Neural cell (in vitro differentiated cells): ENCODE measurements at regions not wholly inside any gene's neighbourhood (a gene's known extent, or its start where the extent isn't known, plus 50 kb on each side); places are given as distances from the start of the nearest gene placed in this dataset.

Experiments
- H2AFZ ChIP-seq: fragments of 200-600, 300-800 bp; sonication (generic), shearing (Covaris generic); 2 replicates; pipeline ENCODE4 v1.6.0; 2014; ENCODE audit warnings: low read depth, mild to moderate bottlenecking, antibody characterized with exemption, low read length, moderate library complexity
- H3F3A ChIP-seq: fragments of 200-600 bp; shearing (Covaris generic); 2 replicates; pipeline ENCODE4 v1.6.1; 2016; ENCODE audit warnings: mild to moderate bottlenecking, moderate library complexity, mixed read lengths, antibody characterized with exemption, low read length; ENCODE audit not compliant: insufficient read depth, poor library complexity, severe bottlenecking
- H3K27ac ChIP-seq: fragments of 200-600, 300-800 bp; sonication (generic), shearing (Covaris generic); 2 replicates; pipeline ENCODE4 v1.5.1; 2014; ENCODE audit warnings: mild to moderate bottlenecking, low read length, moderate library complexity
- H3K27me3 ChIP-seq: fragments of 300-800, 200-600 bp; sonication (generic), shearing (Covaris generic); 2 replicates; pipeline ENCODE4 v1.6.0; 2014; ENCODE audit warnings: mild to moderate bottlenecking, low read depth, low read length, moderate library complexity; ENCODE audit not compliant: insufficient read depth
- H3K36me3 ChIP-seq: fragments of 300-800, 200-600 bp; sonication (generic), shearing (Covaris generic); 2 replicates; pipeline ENCODE4 v1.5.1; 2014; ENCODE audit warnings: mild to moderate bottlenecking, antibody characterized with exemption, low read length, moderate library complexity; ENCODE audit not compliant: insufficient read depth
- H3K4me2 ChIP-seq: fragments of 300-800, 200-600 bp; sonication (generic), shearing (Covaris generic); 2 replicates; pipeline ENCODE4 v1.6.0; 2014; ENCODE audit warnings: mild to moderate bottlenecking, low read length
- H3K4me3 ChIP-seq: fragments of 300-800, 200-600 bp; sonication (generic), shearing (Covaris generic); 2 replicates; pipeline ENCODE4 v1.5.1; 2014; ENCODE audit warnings: mild to moderate bottlenecking, low read length, moderate library complexity
- H3K79me2 ChIP-seq: fragments of 200-600 bp; shearing (Covaris generic); replicated peaks from 2 replicates; pipeline ENCODE4 v1.6.0; 2014; ENCODE audit warnings: mild to moderate bottlenecking, low read length, moderate library complexity; ENCODE audit not compliant: insufficient read depth
- H3K9ac ChIP-seq: fragments of 300-800, 200-600 bp; sonication (generic), shearing (Covaris generic); 2 replicates; pipeline ENCODE4 v1.6.1; 2016; ENCODE audit warnings: mild to moderate bottlenecking, low read length, mixed read lengths
- H3K9me2 ChIP-seq: fragments of 200-600 bp; shearing (Covaris generic); 2 replicates; pipeline ENCODE4 v1.6.1; 2016; ENCODE audit warnings: mild to moderate bottlenecking, low read length, mixed read lengths; ENCODE audit not compliant: insufficient read depth
- H3K9me3 ChIP-seq: fragments of 200-600, 300-800 bp; sonication (generic), shearing (Covaris generic); 2 replicates; pipeline ENCODE4 v1.6.1; 2016; ENCODE audit warnings: mild to moderate bottlenecking, mixed run types, low read length, moderate library complexity, mixed read lengths
- H4K20me1 ChIP-seq: fragments of 200-600 bp; shearing (Covaris generic); 2 replicates; pipeline ENCODE4 v1.6.1; 2016; ENCODE audit warnings: mild to moderate bottlenecking, mixed run types; ENCODE audit not compliant: insufficient read depth
- EP300 ChIP-seq: fragments of 450-650 bp; conservative IDR thresholded peaks from 2 replicates; pipeline ENCODE4 v1.6.1; 2014; ENCODE audit warnings: antibody characterized with exemption, mild to moderate bottlenecking, moderate library complexity; ENCODE audit not compliant: poor library complexity, severe bottlenecking
- EZH2 ChIP-seq: fragments of 200-600, 300-800 bp; shearing (Covaris generic), sonication (generic); IDR thresholded peaks from 2 replicates; pipeline ENCODE4 v1.6.1; 2014; ENCODE audit warnings: antibody characterized with exemption, low read length, borderline replicate concordance, mild to moderate bottlenecking; ENCODE audit not compliant: insufficient read depth, poor library complexity, severe bottlenecking
- MXI1 ChIP-seq: fragments of 450-650 bp; conservative IDR thresholded peaks from 2 replicates; pipeline ENCODE4 v1.6.1; 2014; ENCODE audit warnings: antibody characterized with exemption, mild to moderate bottlenecking; ENCODE audit not compliant: poor library complexity, severe bottlenecking
- POLR2AphosphoS5 ChIP-seq: IDR thresholded peaks from 2 replicates; pipeline ENCODE4 v1.6.1; 2012
- RAD21 ChIP-seq: fragments of 450-650 bp; conservative IDR thresholded peaks from 2 replicates; pipeline ENCODE4 v1.6.1; 2014; ENCODE audit warnings: antibody characterized with exemption, mild to moderate bottlenecking, moderate library complexity
- SMC3 ChIP-seq: fragments of 450-650 bp; conservative IDR thresholded peaks from 2 replicates; pipeline ENCODE4 v1.6.1; 2014; ENCODE audit warnings: antibody characterized with exemption, mild to moderate bottlenecking, moderate library complexity; ENCODE audit not compliant: poor library complexity
- TAF1 ChIP-seq: IDR thresholded peaks from 2 replicates; pipeline ENCODE4 v1.6.1; 2012; ENCODE audit warnings: low read depth
- TF ChIP-seq, protein P1 (sequence below): fragments of 450-650 bp; IDR thresholded peaks from 2 replicates; pipeline ENCODE4 v1.5.1; 2014; ENCODE audit warnings: antibody characterized with exemption, mild to moderate bottlenecking, moderate library complexity; ENCODE audit not compliant: poor library complexity, severe bottlenecking
- TF ChIP-seq, protein P2 (sequence below): IDR thresholded peaks from 2 replicates; pipeline ENCODE4 v1.6.1; 2012; ENCODE audit warnings: borderline replicate concordance

- TF ChIP-seq, protein P1, sequence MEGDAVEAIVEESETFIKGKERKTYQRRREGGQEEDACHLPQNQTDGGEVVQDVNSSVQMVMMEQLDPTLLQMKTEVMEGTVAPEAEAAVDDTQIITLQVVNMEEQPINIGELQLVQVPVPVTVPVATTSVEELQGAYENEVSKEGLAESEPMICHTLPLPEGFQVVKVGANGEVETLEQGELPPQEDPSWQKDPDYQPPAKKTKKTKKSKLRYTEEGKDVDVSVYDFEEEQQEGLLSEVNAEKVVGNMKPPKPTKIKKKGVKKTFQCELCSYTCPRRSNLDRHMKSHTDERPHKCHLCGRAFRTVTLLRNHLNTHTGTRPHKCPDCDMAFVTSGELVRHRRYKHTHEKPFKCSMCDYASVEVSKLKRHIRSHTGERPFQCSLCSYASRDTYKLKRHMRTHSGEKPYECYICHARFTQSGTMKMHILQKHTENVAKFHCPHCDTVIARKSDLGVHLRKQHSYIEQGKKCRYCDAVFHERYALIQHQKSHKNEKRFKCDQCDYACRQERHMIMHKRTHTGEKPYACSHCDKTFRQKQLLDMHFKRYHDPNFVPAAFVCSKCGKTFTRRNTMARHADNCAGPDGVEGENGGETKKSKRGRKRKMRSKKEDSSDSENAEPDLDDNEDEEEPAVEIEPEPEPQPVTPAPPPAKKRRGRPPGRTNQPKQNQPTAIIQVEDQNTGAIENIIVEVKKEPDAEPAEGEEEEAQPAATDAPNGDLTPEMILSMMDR, result no peak
- TF ChIP-seq, protein P2, sequence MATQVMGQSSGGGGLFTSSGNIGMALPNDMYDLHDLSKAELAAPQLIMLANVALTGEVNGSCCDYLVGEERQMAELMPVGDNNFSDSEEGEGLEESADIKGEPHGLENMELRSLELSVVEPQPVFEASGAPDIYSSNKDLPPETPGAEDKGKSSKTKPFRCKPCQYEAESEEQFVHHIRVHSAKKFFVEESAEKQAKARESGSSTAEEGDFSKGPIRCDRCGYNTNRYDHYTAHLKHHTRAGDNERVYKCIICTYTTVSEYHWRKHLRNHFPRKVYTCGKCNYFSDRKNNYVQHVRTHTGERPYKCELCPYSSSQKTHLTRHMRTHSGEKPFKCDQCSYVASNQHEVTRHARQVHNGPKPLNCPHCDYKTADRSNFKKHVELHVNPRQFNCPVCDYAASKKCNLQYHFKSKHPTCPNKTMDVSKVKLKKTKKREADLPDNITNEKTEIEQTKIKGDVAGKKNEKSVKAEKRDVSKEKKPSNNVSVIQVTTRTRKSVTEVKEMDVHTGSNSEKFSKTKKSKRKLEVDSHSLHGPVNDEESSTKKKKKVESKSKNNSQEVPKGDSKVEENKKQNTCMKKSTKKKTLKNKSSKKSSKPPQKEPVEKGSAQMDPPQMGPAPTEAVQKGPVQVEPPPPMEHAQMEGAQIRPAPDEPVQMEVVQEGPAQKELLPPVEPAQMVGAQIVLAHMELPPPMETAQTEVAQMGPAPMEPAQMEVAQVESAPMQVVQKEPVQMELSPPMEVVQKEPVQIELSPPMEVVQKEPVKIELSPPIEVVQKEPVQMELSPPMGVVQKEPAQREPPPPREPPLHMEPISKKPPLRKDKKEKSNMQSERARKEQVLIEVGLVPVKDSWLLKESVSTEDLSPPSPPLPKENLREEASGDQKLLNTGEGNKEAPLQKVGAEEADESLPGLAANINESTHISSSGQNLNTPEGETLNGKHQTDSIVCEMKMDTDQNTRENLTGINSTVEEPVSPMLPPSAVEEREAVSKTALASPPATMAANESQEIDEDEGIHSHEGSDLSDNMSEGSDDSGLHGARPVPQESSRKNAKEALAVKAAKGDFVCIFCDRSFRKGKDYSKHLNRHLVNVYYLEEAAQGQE, result no peak
- TF ChIP-seq SMC3, result no peak
- TF ChIP-seq MXI1, result no peak
- TF ChIP-seq POLR2AphosphoS5, result no peak
- no peak for TF ChIP-seq EP300
- TF ChIP-seq RAD21, result no peak
- no peak for TF ChIP-seq EZH2
- H3K36me3 ChIP-seq, result no peaks in the 10 kb centered on the region
- H3K79me2 ChIP-seq, result no peaks in the 10 kb centered on the region
- no peaks in the 10 kb centered on the region for H4K20me1 ChIP-seq
- H3F3A ChIP-seq, result no peaks in the 10 kb centered on the region
- no peak overlapping the region for H2AFZ ChIP-seq
- no peaks in the 10 kb centered on the region for H3K9me2 ChIP-seq
- H3K9ac ChIP-seq, result no peak overlapping the region
- H3K4me3 ChIP-seq, result no peak overlapping the region
- H3K9me3 ChIP-seq, result no peaks in the 10 kb centered on the region
- no peak overlapping the region for H3K27ac ChIP-seq
- no peaks in the 10 kb centered on the region for H3K27me3 ChIP-seq
- H3K4me2 ChIP-seq, result no peak overlapping the region
These were observed 67.2 kb upstream of the POT1 start for GRCh38 chr7:124996778-124997177.

GRCh38 chr7:124992851-124993562 is 63.4 kb upstream of the POT1 start:
- Histone ChIP-seq H3K4me3 (no peak overlapping the region), H3F3A (no peaks in the 10 kb centered on the region), H3K9me3 (no peaks in the 10 kb centered on the region), H3K27ac (no peak overlapping the region), H3K79me2 (no peaks in the 10 kb centered on the region), H3K9me2 (no peaks in the 10 kb centered on the region), H3K36me3 (no peaks in the 10 kb centered on the region), H4K20me1 (no peaks in the 10 kb centered on the region), H3K4me2 (no peak overlapping the region), H3K27me3 (no peaks in the 10 kb centered on the region), H2AFZ (no peak overlapping the region), H3K9ac (no peak overlapping the region)
- TF ChIP-seq POLR2AphosphoS5 (no peak), EP300 (no peak), SMC3 (no peak), RAD21 (no peak), MXI1 (no peak), EZH2 (no peak), TAF1 (no peak)
- TF ChIP-seq, protein P2, result no peak
- TF ChIP-seq, protein P1, result no peak
